ENCODE measurements at regions not wholly inside any gene's neighbourhood (a gene's known extent, or its start where the extent isn't known, plus 50 kb on each side); places are given as distances from the start of the nearest gene placed in this dataset.
A peak's percentile ranks its signal among the peaks of the same experiment; 100 is the strongest.
"Not testable (repeated sequence)": the region's sequence is repeated elsewhere in the genome, so short reads cannot be mapped to it uniquely, and the experiment has no call there.

DNA sequence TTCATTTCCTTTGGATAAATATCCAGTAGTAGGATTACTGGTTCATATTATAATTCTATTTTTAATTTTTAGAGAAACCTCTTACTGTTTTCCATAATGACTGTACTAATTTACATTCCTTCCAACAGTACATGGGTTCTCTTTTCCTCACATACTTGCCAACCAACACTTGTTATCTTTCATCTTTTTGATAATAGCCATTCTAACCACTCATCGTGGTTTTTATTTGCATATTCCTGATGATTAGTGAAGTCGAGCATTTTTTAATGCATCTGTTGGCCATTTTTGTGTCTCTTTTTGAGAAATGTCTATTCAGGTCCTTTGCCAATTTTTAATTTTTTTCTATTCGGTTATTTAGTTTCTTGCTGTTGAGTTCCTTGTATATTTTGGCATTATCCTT lies 457.7 kb upstream of the PDE3A start:
- ChIA-PET CTCF (no interaction called here), POLR2A (no interaction called here)
- Histone ChIP-seq H3K27me3 (replicated peaks in 2 of 5; ENCODE audit: control insufficient read depth in 4 of 5, insufficient read depth in 5 of 5, low read length in 4 of 5) (no peaks in the 10 kb centered on the region), H3K4me3 (ENCODE audit: control insufficient read depth in 1 of 7, extremely low read depth in 1 of 7, insufficient read depth in 4 of 7, low read depth in 2 of 7, low read length in 6 of 7) (no peak overlapping the region), H3K36me3 (ENCODE audit: control insufficient read depth in 4 of 4, insufficient read depth in 4 of 4, low read length in 3 of 4) (no peaks in the 10 kb centered on the region), H3K27ac (ENCODE audit: insufficient read depth in 1 of 2, low read depth in 1 of 2, low read length in 2 of 2, poor library complexity in 1 of 2, severe bottlenecking in 2 of 2) (no peak overlapping the region), H3K9me3 (ENCODE audit: control extremely low read depth in 1 of 5, control insufficient read depth in 4 of 5, insufficient read depth in 2 of 5, low read depth in 1 of 5, low read length in 4 of 5) (no peaks in the 10 kb centered on the region), H3K4me1 (ENCODE audit: control extremely low read depth in 1 of 4, control insufficient read depth in 4 of 4, insufficient read depth in 4 of 4, low read length in 3 of 4) (peaks cover 0 to 11% (median 2%) of the 10 kb centered on the region in 4 experiments)
- no peak for DNase-seq
- WGBS (ENCODE audit: insufficient coverage): 100% methylated on average over 2 of the region's 3 CpGs

- CTCF ChIA-PET: interaction anchor here (2.3 kb wide), 1 partner anchor 464 kb away, joined by 9 read pairs; no protein-coding TSS in a partner anchor
- Histone ChIP-seq H3K36me3 (ENCODE audit: control insufficient read depth in 4 of 4, insufficient read depth in 4 of 4, low read length in 3 of 4) (no peaks in the 10 kb centered on the region), H3K27me3 (replicated peaks in 2 of 5; ENCODE audit: control insufficient read depth in 4 of 5, insufficient read depth in 5 of 5, low read length in 4 of 5) (no peaks in the 10 kb centered on the region), H3K27ac (ENCODE audit: insufficient read depth in 1 of 2, low read depth in 1 of 2, low read length in 2 of 2, poor library complexity in 1 of 2, severe bottlenecking in 2 of 2) (no peak overlapping the region), H3K4me3 (ENCODE audit: control insufficient read depth in 1 of 7, extremely low read depth in 1 of 7, insufficient read depth in 4 of 7, low read depth in 2 of 7, low read length in 6 of 7) (no peak overlapping the region), H3K4me1 (ENCODE audit: control extremely low read depth in 1 of 4, control insufficient read depth in 4 of 4, insufficient read depth in 4 of 4, low read length in 3 of 4) (peaks cover 0 to 11% (median 2%) of the 10 kb centered on the region in 4 experiments), H3K9me3 (ENCODE audit: control extremely low read depth in 1 of 5, control insufficient read depth in 4 of 5, insufficient read depth in 2 of 5, low read depth in 1 of 5, low read length in 4 of 5) (no peaks in the 10 kb centered on the region)
- 93% methylated on average over 5 of the region's 5 CpGs for WGBS (ENCODE audit: insufficient coverage)
- no peak for DNase-seq
- POLR2A ChIA-PET: interaction anchor here (0.6 kb wide), 1 partner anchor 64 kb away, joined by 4 read pairs; no protein-coding TSS in a partner anchor
These were observed 455.3 kb upstream of the PDE3A start for GRCh38 chr12:19912991-19913390.

GRCh38 chr12:19915392-19916195 lies 452.7 kb upstream of the PDE3A start:
- DNase-seq: peak; percentile 36 to 63 (median 61)
- CTCF ChIA-PET: interaction anchor here (0.7 to 2.2 kb wide), 9 partner anchors 12 to 689 kb away, joined by 3 to 12 read pairs (median 4); no protein-coding TSS in a partner anchor

GRCh38 chr12:19916196-19916753 lies 452.1 kb upstream of the PDE3A start:
- ChIA-PET CTCF (interaction anchor here (0.8 to 2.2 kb wide), 10 partner anchors 11 to 688 kb away, joined by 3 to 12 read pairs (median 4); no protein-coding TSS in a partner anchor), POLR2A (no interaction called here)
- no peaks in the 10 kb centered on the region for H3K27me3 ChIP-seq (replicated peaks in 2 of 5; ENCODE audit: control insufficient read depth in 4 of 5, insufficient read depth in 5 of 5, low read length in 4 of 5)
- no peak for DNase-seq
- WGBS (ENCODE audit: insufficient coverage): no CpG with 5 or more reads among the region's 1 CpG
- no peaks in the 10 kb centered on the region for H3K4me1 ChIP-seq (ENCODE audit: control extremely low read depth in 1 of 4, control insufficient read depth in 4 of 4, insufficient read depth in 4 of 4, low read length in 3 of 4)
- no peaks in the 10 kb centered on the region for H3K36me3 ChIP-seq (ENCODE audit: control insufficient read depth in 4 of 4, insufficient read depth in 4 of 4, low read length in 3 of 4)
- no peak overlapping the region for H3K4me3 ChIP-seq (ENCODE audit: control insufficient read depth in 1 of 7, extremely low read depth in 1 of 7, insufficient read depth in 4 of 7, low read depth in 2 of 7, low read length in 6 of 7)
- H3K27ac ChIP-seq (ENCODE audit: insufficient read depth in 1 of 2, low read depth in 1 of 2, low read length in 2 of 2, poor library complexity in 1 of 2, severe bottlenecking in 2 of 2): no peak overlapping the region
- peaks cover 0 to 1% (median 0%) of the 10 kb centered on the region in 5 experiments for H3K9me3 ChIP-seq (ENCODE audit: control extremely low read depth in 1 of 5, control insufficient read depth in 4 of 5, insufficient read depth in 2 of 5, low read depth in 1 of 5, low read length in 4 of 5)

More at GRCh38 chr12:19915392-19916195, 452.7 kb upstream of the PDE3A start:
- Histone ChIP-seq H3K36me3 (ENCODE audit: control insufficient read depth in 4 of 4, insufficient read depth in 4 of 4, low read length in 3 of 4) (no peaks in the 10 kb centered on the region), H3K9me3 (ENCODE audit: control extremely low read depth in 1 of 5, control insufficient read depth in 4 of 5, insufficient read depth in 2 of 5, low read depth in 1 of 5, low read length in 4 of 5) (peaks cover 0 to 1% (median 0%) of the 10 kb centered on the region in 5 experiments), H3K4me1 (ENCODE audit: control extremely low read depth in 1 of 4, control insufficient read depth in 4 of 4, insufficient read depth in 4 of 4, low read length in 3 of 4) (no peaks in the 10 kb centered on the region), H3K27ac (ENCODE audit: insufficient read depth in 1 of 2, low read depth in 1 of 2, low read length in 2 of 2, poor library complexity in 1 of 2, severe bottlenecking in 2 of 2) (no peak overlapping the region), H3K27me3 (replicated peaks in 2 of 5; ENCODE audit: control insufficient read depth in 4 of 5, insufficient read depth in 5 of 5, low read length in 4 of 5) (no peaks in the 10 kb centered on the region), H3K4me3 (ENCODE audit: control insufficient read depth in 1 of 7, extremely low read depth in 1 of 7, insufficient read depth in 4 of 7, low read depth in 2 of 7, low read length in 6 of 7) (no peak overlapping the region)
- POLR2A ChIA-PET: no interaction called here
- WGBS (ENCODE audit: insufficient coverage): 90% methylated on average over 2 of the region's 3 CpGs

- H3K4me3 ChIP-seq (ENCODE audit: control insufficient read depth in 1 of 7, extremely low read depth in 1 of 7, insufficient read depth in 4 of 7, low read depth in 2 of 7, low read length in 6 of 7): no peak overlapping the region
- no peaks in the 10 kb centered on the region for H3K27me3 ChIP-seq (replicated peaks in 2 of 5; ENCODE audit: control insufficient read depth in 4 of 5, insufficient read depth in 5 of 5, low read length in 4 of 5)
- H3K9me3 ChIP-seq (ENCODE audit: control extremely low read depth in 1 of 5, control insufficient read depth in 4 of 5, insufficient read depth in 2 of 5, low read depth in 1 of 5, low read length in 4 of 5): peaks cover 0 to 1% (median 0%) of the 10 kb centered on the region in 5 experiments
- no peaks in the 10 kb centered on the region for H3K4me1 ChIP-seq (ENCODE audit: control extremely low read depth in 1 of 4, control insufficient read depth in 4 of 4, insufficient read depth in 4 of 4, low read length in 3 of 4)
- POLR2A ChIA-PET: no interaction called here
- peak; percentile 4 to 54 (median 51) for DNase-seq
- 18% methylated on average over 3 of the region's 3 CpGs for WGBS (ENCODE audit: insufficient coverage)
- no peak overlapping the region for H3K27ac ChIP-seq (ENCODE audit: insufficient read depth in 1 of 2, low read depth in 1 of 2, low read length in 2 of 2, poor library complexity in 1 of 2, severe bottlenecking in 2 of 2)
- CTCF ChIA-PET: interaction anchor here (0.6 to 2.2 kb wide), 10 partner anchors 10 to 685 kb away, joined by 3 to 12 read pairs (median 4); no protein-coding TSS in a partner anchor
- H3K36me3 ChIP-seq (ENCODE audit: control insufficient read depth in 4 of 4, insufficient read depth in 4 of 4, low read length in 3 of 4): no peaks in the 10 kb centered on the region
These were observed 451.4 kb upstream of the PDE3A start for GRCh38 chr12:19916974-19917373.

GRCh38 chr12:19921716-19922115 lies 446.6 kb upstream of the PDE3A start:
- H3K4me3 ChIP-seq (ENCODE audit: control insufficient read depth in 1 of 7, extremely low read depth in 1 of 7, insufficient read depth in 4 of 7, low read depth in 2 of 7, low read length in 6 of 7); H3K36me3 ChIP-seq (ENCODE audit: control insufficient read depth in 4 of 4, insufficient read depth in 4 of 4, low read length in 3 of 4); H3K27ac ChIP-seq (ENCODE audit: insufficient read depth in 1 of 2, low read depth in 1 of 2, low read length in 2 of 2, poor library complexity in 1 of 2, severe bottlenecking in 2 of 2); H3K9me3 ChIP-seq (ENCODE audit: control extremely low read depth in 1 of 5, control insufficient read depth in 4 of 5, insufficient read depth in 2 of 5, low read depth in 1 of 5, low read length in 4 of 5); CTCF ChIA-PET; POLR2A ChIA-PET; H3K4me1 ChIP-seq (ENCODE audit: control extremely low read depth in 1 of 4, control insufficient read depth in 4 of 4, insufficient read depth in 4 of 4, low read length in 3 of 4); H3K27me3 ChIP-seq (replicated peaks in 2 of 5; ENCODE audit: control insufficient read depth in 4 of 5, insufficient read depth in 5 of 5, low read length in 4 of 5): not testable (repeated sequence)
- peak in 2 of 3 donors; percentile 55 to 66 for DNase-seq
- 100% methylated on average over 2 of the region's 2 CpGs for WGBS (ENCODE audit: insufficient coverage)

DNA sequence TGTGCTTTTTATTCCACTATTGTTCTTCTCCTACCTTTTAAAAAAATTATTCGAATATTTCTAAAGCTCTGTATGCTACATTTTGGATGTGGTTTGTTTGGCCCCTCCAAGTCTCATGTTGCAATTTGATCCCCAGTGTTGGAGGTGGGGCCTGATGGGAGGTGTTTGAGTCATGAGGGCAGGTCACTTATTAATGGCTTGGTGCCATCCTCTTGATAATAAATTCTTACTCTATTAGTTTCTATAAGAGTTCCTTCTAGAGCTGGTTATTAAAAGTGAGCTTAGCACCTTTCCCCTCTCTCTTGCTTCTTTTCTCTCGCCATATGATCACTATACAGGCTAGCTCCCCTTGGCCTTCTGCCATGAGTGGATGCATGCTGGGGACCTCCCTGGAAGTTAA lies 445.6 kb upstream of the PDE3A start:
- H3K27ac ChIP-seq (ENCODE audit: insufficient read depth in 1 of 2, low read depth in 1 of 2, low read length in 2 of 2, poor library complexity in 1 of 2, severe bottlenecking in 2 of 2): no peak overlapping the region
- ChIA-PET POLR2A (no interaction called here), CTCF (interaction anchor here (0.6 to 0.9 kb wide), 2 partner anchors 12 to 237 kb away, joined by 3 read pairs; no protein-coding TSS in a partner anchor)
- no peak for DNase-seq
- no peaks in the 10 kb centered on the region for H3K36me3 ChIP-seq (ENCODE audit: control insufficient read depth in 4 of 4, insufficient read depth in 4 of 4, low read length in 3 of 4)
- H3K4me1 ChIP-seq (ENCODE audit: control extremely low read depth in 1 of 4, control insufficient read depth in 4 of 4, insufficient read depth in 4 of 4, low read length in 3 of 4): no peaks in the 10 kb centered on the region
- H3K9me3 ChIP-seq (ENCODE audit: control extremely low read depth in 1 of 5, control insufficient read depth in 4 of 5, insufficient read depth in 2 of 5, low read depth in 1 of 5, low read length in 4 of 5): peaks cover 0 to 1% (median 0%) of the 10 kb centered on the region in 5 experiments
- no peak overlapping the region for H3K4me3 ChIP-seq (ENCODE audit: control insufficient read depth in 1 of 7, extremely low read depth in 1 of 7, insufficient read depth in 4 of 7, low read depth in 2 of 7, low read length in 6 of 7)
- WGBS (ENCODE audit: insufficient coverage): 100% methylated on average over 1 of the region's 2 CpGs
- H3K27me3 ChIP-seq (replicated peaks in 2 of 5; ENCODE audit: control insufficient read depth in 4 of 5, insufficient read depth in 5 of 5, low read length in 4 of 5): no peaks in the 10 kb centered on the region

All from common myeloid progenitor, CD34-positive (primary cell).